ENCODE measurements at regions not wholly inside any gene's neighbourhood (a gene's known extent, or its start where the extent isn't known, plus 50 kb on each side); places are given as distances from the start of the nearest gene placed in this dataset.

DNA sequence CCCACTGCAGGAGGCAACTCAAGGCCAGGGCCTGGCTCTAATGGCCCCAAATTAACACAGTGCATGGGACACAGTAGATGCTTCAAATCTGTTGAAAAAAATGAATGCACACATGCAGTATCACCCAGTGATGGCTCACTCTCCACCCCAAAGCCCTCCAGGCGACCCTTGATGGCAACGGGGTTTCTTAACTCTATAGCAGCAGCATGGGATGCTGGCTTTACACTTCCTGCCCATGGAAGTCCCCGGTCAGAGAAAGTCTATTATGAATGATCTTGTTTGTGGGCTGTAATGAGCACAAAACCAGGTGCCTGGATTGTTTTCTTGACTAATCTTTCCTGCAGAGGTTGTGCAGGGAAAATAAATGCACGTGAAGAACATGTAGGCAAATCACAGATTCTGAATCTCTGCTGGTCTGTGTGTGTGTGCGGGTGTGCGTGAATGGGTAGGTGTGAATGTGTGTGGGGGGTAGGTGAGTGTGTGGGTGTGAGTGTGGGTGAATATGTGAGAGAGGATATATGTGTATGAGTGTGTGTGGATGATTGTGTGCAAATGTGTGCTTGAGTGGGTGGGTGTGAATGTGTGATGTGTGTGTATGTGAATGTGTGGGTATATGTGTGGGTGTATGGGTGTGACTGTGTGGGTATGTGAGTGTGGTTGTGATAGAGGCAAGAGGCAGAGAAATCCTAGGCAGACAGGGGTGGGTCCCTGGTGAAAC is 60.1 kb upstream of the MLN start:
- H3K9me3 ChIP-seq: no peaks in the 10 kb centered on the region
- TF ChIP-seq, protein P1, sequence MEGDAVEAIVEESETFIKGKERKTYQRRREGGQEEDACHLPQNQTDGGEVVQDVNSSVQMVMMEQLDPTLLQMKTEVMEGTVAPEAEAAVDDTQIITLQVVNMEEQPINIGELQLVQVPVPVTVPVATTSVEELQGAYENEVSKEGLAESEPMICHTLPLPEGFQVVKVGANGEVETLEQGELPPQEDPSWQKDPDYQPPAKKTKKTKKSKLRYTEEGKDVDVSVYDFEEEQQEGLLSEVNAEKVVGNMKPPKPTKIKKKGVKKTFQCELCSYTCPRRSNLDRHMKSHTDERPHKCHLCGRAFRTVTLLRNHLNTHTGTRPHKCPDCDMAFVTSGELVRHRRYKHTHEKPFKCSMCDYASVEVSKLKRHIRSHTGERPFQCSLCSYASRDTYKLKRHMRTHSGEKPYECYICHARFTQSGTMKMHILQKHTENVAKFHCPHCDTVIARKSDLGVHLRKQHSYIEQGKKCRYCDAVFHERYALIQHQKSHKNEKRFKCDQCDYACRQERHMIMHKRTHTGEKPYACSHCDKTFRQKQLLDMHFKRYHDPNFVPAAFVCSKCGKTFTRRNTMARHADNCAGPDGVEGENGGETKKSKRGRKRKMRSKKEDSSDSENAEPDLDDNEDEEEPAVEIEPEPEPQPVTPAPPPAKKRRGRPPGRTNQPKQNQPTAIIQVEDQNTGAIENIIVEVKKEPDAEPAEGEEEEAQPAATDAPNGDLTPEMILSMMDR (IDR thresholded peaks at IDR 0.05): no peak
- peaks cover 0 to 13% of the 10 kb centered on the region in 2 experiments for H3K4me1 ChIP-seq (ENCODE audit: control insufficient read depth in 1 of 2, insufficient read depth in 1 of 2, low read depth in 1 of 2, low read length in 1 of 2)
- H3K4me3 ChIP-seq (ENCODE audit: low read depth in 1 of 2, low read length in 1 of 2): no peak overlapping the region
- H3K36me3 ChIP-seq: no peaks in the 10 kb centered on the region
- no peak overlapping the region for H3K27ac ChIP-seq
- peaks cover 39% of the 10 kb centered on the region for H3K27me3 ChIP-seq

DNA sequence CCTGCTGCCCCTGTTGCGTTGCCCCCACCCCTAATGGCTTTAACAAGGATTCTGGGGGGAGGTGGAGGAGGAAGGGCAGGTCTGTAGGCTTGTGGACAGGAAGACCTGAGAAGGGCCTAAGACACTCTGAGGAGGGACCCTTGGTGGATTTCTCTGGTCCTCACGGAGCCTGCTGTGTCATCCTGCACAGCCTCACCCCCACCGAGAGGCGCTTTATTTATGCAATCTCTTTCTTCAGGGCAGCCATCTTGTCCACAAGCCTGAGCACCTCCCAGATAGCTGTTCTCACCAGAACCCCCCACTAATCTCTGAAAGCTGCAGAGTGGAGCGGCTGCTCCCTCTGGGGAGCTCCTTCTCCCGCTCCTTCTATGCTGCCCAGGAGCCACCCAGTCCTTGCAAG is 59.3 kb upstream of the MLN start:
- H3K27ac ChIP-seq: no peak overlapping the region
- no peaks in the 10 kb centered on the region for H3K36me3 ChIP-seq
- TF ChIP-seq, protein P1 (IDR thresholded peaks at IDR 0.05): no peak
- peaks cover 45% of the 10 kb centered on the region for H3K27me3 ChIP-seq
- H3K4me1 ChIP-seq (ENCODE audit: control insufficient read depth in 1 of 2, insufficient read depth in 1 of 2, low read depth in 1 of 2, low read length in 1 of 2): peaks cover 0 to 13% of the 10 kb centered on the region in 2 experiments
- H3K4me3 ChIP-seq (ENCODE audit: low read depth in 1 of 2, low read length in 1 of 2): no peak overlapping the region
- H3K9me3 ChIP-seq: no peaks in the 10 kb centered on the region

DNA sequence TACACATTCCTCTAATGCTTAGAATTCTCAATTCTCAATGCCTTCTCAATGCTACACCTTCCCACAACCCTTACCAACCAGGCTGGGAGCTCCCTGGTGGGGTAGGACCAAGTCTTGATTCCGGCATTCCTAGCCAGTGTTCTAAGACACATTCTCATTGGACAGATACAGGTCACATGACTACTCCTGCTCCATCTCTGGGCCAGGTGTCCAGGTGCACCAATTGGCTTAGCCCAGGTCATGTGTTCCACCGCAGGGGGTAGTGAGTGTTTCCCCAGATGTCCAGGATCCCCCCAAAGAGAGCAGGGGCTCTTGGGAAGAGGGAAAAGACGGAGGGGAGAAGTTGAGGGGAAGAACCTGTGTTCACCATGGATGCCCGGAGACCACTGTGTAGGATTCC is 58.7 kb upstream of the MLN start:
- H3K4me1 ChIP-seq (ENCODE audit: control insufficient read depth in 1 of 2, insufficient read depth in 1 of 2, low read depth in 1 of 2, low read length in 1 of 2): peaks cover 0 to 13% of the 10 kb centered on the region in 2 experiments
- H3K27me3 ChIP-seq: peaks cover 51% of the 10 kb centered on the region
- no peak overlapping the region for H3K4me3 ChIP-seq (ENCODE audit: low read depth in 1 of 2, low read length in 1 of 2)
- H3K27ac ChIP-seq: no peak overlapping the region
- H3K9me3 ChIP-seq: no peaks in the 10 kb centered on the region
- TF ChIP-seq, protein P1 (IDR thresholded peaks at IDR 0.05): no peak
- H3K36me3 ChIP-seq: no peaks in the 10 kb centered on the region

DNA sequence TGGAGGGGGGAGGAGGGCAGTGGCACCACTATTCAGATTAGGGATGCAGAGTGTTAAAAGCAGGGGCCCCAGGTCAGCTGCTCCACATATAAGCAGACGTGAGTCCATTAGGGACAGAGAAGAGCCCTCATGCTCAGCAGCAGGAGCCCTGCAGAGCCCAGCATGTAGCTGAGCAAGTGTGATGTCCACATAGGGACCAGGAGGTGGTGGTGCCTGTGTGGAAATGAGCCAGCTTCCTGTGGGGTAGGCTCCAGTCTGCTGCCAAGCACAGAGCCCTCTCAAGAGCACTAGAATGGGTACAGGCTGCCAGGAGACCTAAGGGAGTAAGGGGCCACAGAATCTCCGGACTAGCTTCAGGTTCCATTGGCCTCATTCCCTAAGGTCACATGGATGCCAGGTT is 57.9 kb upstream of the MLN start:
- no peak overlapping the region for H3K4me3 ChIP-seq (ENCODE audit: low read depth in 1 of 2, low read length in 1 of 2)
- peaks cover 0 to 13% of the 10 kb centered on the region in 2 experiments for H3K4me1 ChIP-seq (ENCODE audit: control insufficient read depth in 1 of 2, insufficient read depth in 1 of 2, low read depth in 1 of 2, low read length in 1 of 2)
- no peaks in the 10 kb centered on the region for H3K36me3 ChIP-seq
- TF ChIP-seq, protein P1 (IDR thresholded peaks at IDR 0.05): no peak
- no peaks in the 10 kb centered on the region for H3K9me3 ChIP-seq
- H3K27ac ChIP-seq: no peak overlapping the region
- peaks cover 59% of the 10 kb centered on the region for H3K27me3 ChIP-seq

DNA sequence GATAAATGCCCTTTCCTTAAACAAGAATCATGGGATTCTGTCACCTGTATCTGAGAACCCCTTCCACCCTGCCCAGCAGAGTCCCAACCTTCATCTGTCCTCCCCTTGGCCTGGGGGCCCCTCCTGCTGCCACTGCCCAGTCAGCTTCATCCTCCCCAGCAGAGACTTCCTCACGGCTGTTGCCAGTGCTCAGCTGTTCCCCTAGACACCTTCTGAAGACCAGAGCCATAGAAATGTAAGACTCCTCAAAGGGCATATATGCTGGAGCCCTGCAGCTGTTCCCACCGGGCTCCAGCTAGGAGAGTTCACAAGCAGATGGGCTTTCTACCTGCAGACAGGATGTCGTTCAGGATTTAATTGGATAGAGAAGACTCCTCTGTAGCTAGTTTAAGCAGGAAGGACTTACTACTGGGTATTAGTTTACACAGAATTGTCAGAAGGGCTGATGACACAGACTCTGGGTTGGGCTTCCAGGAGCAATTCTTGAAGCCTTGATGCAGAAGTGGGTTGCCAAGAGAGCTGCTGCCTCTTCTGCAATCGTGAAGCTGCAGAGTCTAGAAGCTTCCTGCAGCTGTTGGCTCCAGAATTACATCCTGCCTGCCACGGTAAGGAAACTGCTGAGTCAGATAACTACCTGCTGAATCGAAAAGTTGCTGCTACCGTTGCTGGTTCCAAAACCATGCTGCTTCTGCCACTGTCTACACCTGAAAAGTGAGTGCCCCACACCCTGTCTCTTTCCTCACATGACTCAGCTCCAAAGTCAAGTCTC is 57.1 kb upstream of the MLN start:
- Histone ChIP-seq H3K36me3 (no peaks in the 10 kb centered on the region), H3K9me3 (no peaks in the 10 kb centered on the region), H3K27ac (no peak overlapping the region), H3K27me3 (peaks cover 67% of the 10 kb centered on the region), H3K4me3 (ENCODE audit: low read depth in 1 of 2, low read length in 1 of 2) (no peak overlapping the region), H3K4me1 (ENCODE audit: control insufficient read depth in 1 of 2, insufficient read depth in 1 of 2, low read depth in 1 of 2, low read length in 1 of 2) (peaks cover 0 to 13% of the 10 kb centered on the region in 2 experiments)
- TF ChIP-seq, protein P1 (IDR thresholded peaks at IDR 0.05): no peak
